Right lobe of liver (tissue), 4 donors: ENCODE measurements at regions not wholly inside any gene's neighbourhood (a gene's known extent, or its start where the extent isn't known, plus 50 kb on each side); places are given as distances from the start of the nearest gene placed in this dataset.

ENCODE experiments used
- CTCF ChIP-seq, 4 donors: fragments of 200-600 bp in 3 of 4; fragments of 450-650 bp in 1 of 4; IDR thresholded peaks; one replicate each; pipeline versions ENCODE4 v1.5.1 to v1.8.0; 2016 to 2022; ENCODE audit warnings: antibody characterized with exemption in 4 of 4, mild to moderate bottlenecking in 2 of 4
- POLR2A ChIP-seq: fragments of 450-650 bp; IDR thresholded peaks from one replicate; pipeline ENCODE4 v1.6.1; 2017; ENCODE audit warnings: antibody characterized with exemption, mild to moderate bottlenecking
- donor health status: DM: no; HTN: no; CAD: no.
- donor health status: DM: no; HTN: no; CAD: no.
- donor health status: DM: no; HTN: yes; CAD: no.

GRCh38 chr12:43169115-43169681 lies 382.8 kb downstream of the ADAMTS20 start:
- TF ChIP-seq CTCF (IDR thresholded peaks at IDR 0.05) (no peak), POLR2A (no peak)
